GM13977 (cell line): ENCODE measurements at regions not wholly inside any gene's neighbourhood (a gene's known extent, or its start where the extent isn't known, plus 50 kb on each side); places are given as distances from the start of the nearest gene placed in this dataset.

Experiments
- DNase-seq: peaks from one replicate; pipeline ENCODE4 v3.0.0; 2012; ENCODE audit warnings: low spot score
- CTCF ChIP-seq: IDR thresholded peaks from 2 replicates; pipeline ENCODE4 v1.5.1; 2012; ENCODE audit warnings: mild to moderate bottlenecking, control low read depth; ENCODE audit not compliant: insufficient read depth; ENCODE audit errors: extremely low read depth, missing control alignments
- in situ Hi-C: fragments of 300-500 bp; cut with MboI; formaldehyde crosslinking; loops from one replicate; pipeline ENCODE4 v1.12.0; 2022; ENCODE audit warnings: low sequenced_read_pairs, low pct_unique_long_range_greater_than_20kb, mixed read lengths, inconsistent platforms; ENCODE audit not compliant: unreplicated experiment

- no peak for DNase-seq
- no peak for TF ChIP-seq CTCF
- in situ Hi-C loops = no loop called here
Observed at GRCh38 chr1:117271959-117272358, 61.2 kb upstream of the VTCN1 start.

DNA sequence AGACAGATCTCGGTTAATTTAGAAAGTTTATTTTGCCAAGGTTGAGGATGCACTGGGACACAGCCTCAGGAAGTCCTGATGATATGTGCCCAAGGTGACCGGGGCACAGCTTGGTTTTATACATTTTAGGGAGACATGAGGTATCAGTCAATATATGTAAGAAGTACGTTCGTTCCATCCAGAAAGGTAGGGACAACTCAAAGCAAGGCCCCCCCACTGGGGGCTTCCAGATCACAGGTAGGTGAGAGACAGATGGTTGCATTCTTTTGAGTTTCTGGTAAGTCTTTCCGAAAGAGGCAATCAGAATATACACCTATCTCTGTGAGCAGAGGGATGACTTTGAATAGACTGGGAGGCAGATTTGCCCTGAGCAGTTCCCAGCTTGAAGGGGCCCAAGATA, 60.4 kb upstream of the VTCN1 start:
- in situ Hi-C loops = no loop called here
- DNase-seq = no peak
- no peak for TF ChIP-seq CTCF

DNA sequence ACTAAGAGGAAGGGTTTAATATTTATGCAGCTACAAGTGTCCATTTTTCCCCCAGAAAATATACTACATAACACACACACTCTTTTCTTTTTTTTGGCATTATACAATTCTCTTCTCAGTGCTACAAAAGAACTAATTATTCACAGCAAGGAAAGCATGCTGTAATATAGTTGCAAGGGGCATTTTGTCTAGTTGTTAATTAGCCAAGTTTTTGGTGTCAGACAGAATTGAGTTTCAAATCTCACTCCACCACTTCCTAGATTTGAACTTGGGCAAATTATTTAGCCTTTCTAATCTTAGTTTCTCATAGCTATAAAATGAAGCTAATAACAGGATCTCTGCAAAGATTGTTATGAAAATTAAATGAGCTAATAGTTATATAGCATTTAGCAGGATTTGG, 60.0 kb upstream of the VTCN1 start:
- DNase-seq = no peak
- in situ Hi-C loops = no loop called here
- TF ChIP-seq CTCF = no peak

DNA sequence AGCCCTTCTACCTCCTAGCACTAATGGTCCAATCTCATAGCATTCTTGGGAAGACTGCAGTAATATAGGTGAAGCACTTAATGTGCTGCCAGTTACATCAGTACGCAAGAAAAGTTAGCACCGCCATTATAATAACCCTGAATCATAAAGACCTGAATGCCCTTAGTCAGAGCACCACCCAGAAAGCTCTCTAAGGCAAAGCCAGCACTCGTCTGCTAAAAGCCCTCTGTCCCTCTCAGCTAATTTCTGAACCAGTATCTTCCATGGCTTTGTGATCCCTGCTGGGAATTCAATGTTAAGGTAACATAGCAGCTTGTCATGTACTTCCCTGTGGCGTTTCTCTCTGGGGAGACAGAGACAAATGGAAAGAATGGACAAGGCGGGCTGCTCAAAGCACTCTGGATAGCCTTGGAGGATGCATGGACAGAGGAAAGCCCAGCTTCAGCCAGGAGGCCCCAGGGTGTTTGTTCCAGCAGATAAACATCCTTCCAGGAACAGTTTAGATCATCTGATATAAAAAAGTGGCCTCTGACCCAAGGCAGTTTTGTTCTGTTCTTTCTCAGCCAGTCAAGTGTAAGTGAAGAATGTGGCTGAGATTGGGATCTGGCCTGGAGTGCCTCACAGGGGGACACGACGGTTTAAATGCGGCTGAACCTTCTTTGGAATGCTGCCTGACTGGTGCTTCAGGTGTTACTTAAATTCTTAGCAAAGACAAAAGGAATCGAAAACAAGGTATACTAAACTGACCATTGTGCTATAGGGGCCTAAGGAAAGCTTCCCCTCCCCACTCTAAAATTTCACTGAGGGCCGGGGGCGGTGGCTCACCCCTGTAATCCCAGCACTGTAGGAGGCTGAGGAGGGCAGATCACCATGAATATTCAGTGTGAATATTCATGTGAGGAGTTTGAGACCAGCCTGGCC, 58.1 kb upstream of the VTCN1 start:
- no peak for DNase-seq
- no peak for TF ChIP-seq CTCF
- in situ Hi-C loops = no loop called here

DNA sequence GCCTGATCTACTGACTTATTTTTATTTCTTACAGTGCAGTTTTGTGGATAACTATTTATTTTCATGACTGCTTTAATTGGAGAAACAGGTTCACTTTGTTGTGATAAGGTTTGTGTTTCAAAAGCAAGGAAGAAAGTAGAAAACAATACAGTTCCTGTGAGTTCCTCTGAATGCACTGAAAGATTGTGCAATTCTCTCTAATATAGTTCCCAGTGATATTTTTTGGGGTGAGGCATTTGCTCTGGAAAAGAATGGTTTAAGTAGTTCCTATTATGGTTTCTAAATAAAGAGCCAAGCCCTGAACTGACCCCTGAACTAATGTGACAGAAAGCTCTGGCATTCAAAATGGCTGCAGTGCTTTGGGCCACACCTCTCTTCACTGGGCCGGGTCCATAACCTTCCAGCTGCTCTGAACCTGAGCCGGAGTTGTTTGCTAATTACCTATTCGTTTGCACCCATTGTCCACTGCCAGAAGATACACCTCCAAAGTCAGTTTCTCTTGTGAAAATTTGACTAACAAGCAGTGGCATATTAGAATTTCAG, 56.6 kb upstream of the VTCN1 start:
- DNase-seq = no peak
- no peak for TF ChIP-seq CTCF
- in situ Hi-C loops = no loop called here

DNA sequence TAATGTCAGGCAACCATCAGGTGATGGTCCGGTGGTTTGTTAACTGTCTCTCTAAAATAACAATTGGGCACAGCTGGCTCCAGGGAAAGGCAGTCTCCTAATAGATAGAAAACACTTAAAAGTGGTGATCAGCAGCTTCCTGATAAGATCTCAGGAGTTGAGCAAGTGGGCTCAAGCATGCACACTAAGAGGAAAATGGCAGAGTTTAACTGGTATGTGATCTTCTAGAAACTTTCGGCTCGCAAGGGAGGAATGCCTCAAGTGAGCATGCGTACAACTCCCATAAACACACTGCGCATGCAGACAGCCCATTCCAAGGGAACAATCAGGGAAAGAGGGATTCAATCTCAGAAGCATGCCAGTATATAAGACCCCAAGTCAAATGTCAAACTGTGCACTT, 52.2 kb upstream of the VTCN1 start:
- DNase-seq = no peak
- in situ Hi-C loops = no loop called here
- no peak for TF ChIP-seq CTCF
